ENCODE measurements at regions not wholly inside any gene's neighbourhood (a gene's known extent, or its start where the extent isn't known, plus 50 kb on each side); places are given as distances from the start of the nearest gene placed in this dataset.

DNA sequence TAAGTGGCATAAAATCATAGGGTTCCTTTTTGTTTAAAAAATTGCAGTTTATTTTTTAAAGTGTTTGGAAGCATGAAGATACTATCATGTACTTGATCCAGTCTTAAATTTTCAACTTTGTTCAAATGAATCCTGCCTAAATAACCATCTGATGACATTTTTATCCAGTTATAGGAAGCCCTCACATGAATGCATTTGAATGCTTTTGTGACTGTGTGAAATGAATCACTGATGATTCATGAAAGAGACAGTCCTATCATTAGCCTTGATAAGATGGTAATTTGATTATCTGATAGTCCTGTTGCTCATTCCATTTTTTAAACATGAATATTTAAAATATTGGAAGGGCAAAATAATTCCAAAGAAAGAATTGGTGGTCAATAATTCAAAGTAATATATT, 401.9 kb upstream of the ROBO2 start:
- no peaks in the 10 kb centered on the region for H3K9me2 ChIP-seq (replicated peaks; ENCODE audit: low read depth, low read length)

DNA sequence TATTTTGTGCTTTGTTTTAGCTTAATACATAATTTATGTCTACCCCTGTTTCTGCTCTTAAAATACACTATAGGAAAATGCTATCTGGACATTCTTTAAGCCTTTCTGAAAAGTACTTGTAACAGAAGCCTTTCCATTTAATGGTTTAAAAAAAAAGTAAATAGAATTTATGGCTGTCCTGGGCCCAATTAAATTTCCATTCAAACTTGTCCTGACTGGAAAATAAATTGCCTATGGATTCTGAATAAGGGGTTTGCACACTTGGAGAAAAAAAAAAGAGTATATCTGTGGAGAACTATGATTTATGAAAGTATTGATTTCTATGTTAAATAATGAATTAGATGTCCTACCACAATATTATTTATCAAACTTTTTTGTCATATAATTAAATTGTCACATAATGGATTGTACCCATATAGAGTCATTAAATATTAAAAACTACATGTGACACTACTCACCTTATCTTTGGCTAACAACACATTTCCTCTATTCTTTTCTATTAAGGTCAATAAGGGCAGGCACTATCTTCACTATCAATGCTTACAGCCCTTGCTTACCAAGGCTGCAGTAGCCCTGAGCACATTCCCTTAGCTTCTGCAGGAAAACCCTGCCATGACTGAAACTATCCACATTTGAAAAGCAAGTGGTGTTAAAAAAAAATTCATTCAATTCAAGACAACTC, 396.1 kb upstream of the ROBO2 start:
- no peaks in the 10 kb centered on the region for H3K9me3 ChIP-seq (ENCODE audit: insufficient read depth, low read depth, low read length)
- no peaks in the 10 kb centered on the region for H3K27me3 ChIP-seq (ENCODE audit: insufficient read depth, low read length, poor library complexity, severe bottlenecking)
- H4K20me1 ChIP-seq (ENCODE audit: insufficient read depth, low read length, poor library complexity, severe bottlenecking): no peaks in the 10 kb centered on the region
- TF ChIP-seq, protein P1, sequence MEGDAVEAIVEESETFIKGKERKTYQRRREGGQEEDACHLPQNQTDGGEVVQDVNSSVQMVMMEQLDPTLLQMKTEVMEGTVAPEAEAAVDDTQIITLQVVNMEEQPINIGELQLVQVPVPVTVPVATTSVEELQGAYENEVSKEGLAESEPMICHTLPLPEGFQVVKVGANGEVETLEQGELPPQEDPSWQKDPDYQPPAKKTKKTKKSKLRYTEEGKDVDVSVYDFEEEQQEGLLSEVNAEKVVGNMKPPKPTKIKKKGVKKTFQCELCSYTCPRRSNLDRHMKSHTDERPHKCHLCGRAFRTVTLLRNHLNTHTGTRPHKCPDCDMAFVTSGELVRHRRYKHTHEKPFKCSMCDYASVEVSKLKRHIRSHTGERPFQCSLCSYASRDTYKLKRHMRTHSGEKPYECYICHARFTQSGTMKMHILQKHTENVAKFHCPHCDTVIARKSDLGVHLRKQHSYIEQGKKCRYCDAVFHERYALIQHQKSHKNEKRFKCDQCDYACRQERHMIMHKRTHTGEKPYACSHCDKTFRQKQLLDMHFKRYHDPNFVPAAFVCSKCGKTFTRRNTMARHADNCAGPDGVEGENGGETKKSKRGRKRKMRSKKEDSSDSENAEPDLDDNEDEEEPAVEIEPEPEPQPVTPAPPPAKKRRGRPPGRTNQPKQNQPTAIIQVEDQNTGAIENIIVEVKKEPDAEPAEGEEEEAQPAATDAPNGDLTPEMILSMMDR (conservative IDR thresholded peaks at IDR 0.05; ENCODE audit: low read length): no peak
- TF ChIP-seq EZH2phosphoT487 (IDR thresholded peaks at IDR 0.05; ENCODE audit: borderline replicate concordance): no peak
- no peaks in the 10 kb centered on the region for H3K36me3 ChIP-seq (ENCODE audit: insufficient read depth, low read length)
- H3F3A ChIP-seq (ENCODE audit: low read depth): no peaks in the 10 kb centered on the region
- H3K9ac ChIP-seq (ENCODE audit: low read depth, low read length, poor library complexity, severe bottlenecking): no peak overlapping the region
- no peaks in the 10 kb centered on the region for H3K4me1 ChIP-seq (ENCODE audit: insufficient read depth, low read length, poor library complexity, severe bottlenecking)
- no peak overlapping the region for H3K4me2 ChIP-seq (ENCODE audit: low read depth, low read length, poor library complexity, severe bottlenecking)
- no peak overlapping the region for H2AFZ ChIP-seq (ENCODE audit: low read length)
- H3K79me2 ChIP-seq (ENCODE audit: insufficient read depth, low read length): no peaks in the 10 kb centered on the region
- no peak overlapping the region for H3K4me3 ChIP-seq (ENCODE audit: low read length, poor library complexity, severe bottlenecking)
- H3K9me2 ChIP-seq (replicated peaks; ENCODE audit: low read depth, low read length): no peaks in the 10 kb centered on the region

More for the DNA sequence above, 401.9 kb upstream of the ROBO2 start:
- H3K79me2 ChIP-seq (ENCODE audit: insufficient read depth, low read length): no peaks in the 10 kb centered on the region
- H3K4me1 ChIP-seq (ENCODE audit: insufficient read depth, low read length, poor library complexity, severe bottlenecking): no peaks in the 10 kb centered on the region
- no peak overlapping the region for H3K9ac ChIP-seq (ENCODE audit: low read depth, low read length, poor library complexity, severe bottlenecking)
- H3K4me2 ChIP-seq (ENCODE audit: low read depth, low read length, poor library complexity, severe bottlenecking): no peak overlapping the region
- no peaks in the 10 kb centered on the region for H3K27me3 ChIP-seq (ENCODE audit: insufficient read depth, low read length, poor library complexity, severe bottlenecking)
- H4K20me1 ChIP-seq (ENCODE audit: insufficient read depth, low read length, poor library complexity, severe bottlenecking): no peaks in the 10 kb centered on the region
- no peak for TF ChIP-seq EZH2phosphoT487 (IDR thresholded peaks at IDR 0.05; ENCODE audit: borderline replicate concordance)
- TF ChIP-seq, protein P1 (conservative IDR thresholded peaks at IDR 0.05; ENCODE audit: low read length): no peak
- H3F3A ChIP-seq (ENCODE audit: low read depth): no peaks in the 10 kb centered on the region
- no peak overlapping the region for H2AFZ ChIP-seq (ENCODE audit: low read length)
- H3K9me3 ChIP-seq (ENCODE audit: insufficient read depth, low read depth, low read length): no peaks in the 10 kb centered on the region
- no peaks in the 10 kb centered on the region for H3K36me3 ChIP-seq (ENCODE audit: insufficient read depth, low read length)
- no peak overlapping the region for H3K4me3 ChIP-seq (ENCODE audit: low read length, poor library complexity, severe bottlenecking)

DNA sequence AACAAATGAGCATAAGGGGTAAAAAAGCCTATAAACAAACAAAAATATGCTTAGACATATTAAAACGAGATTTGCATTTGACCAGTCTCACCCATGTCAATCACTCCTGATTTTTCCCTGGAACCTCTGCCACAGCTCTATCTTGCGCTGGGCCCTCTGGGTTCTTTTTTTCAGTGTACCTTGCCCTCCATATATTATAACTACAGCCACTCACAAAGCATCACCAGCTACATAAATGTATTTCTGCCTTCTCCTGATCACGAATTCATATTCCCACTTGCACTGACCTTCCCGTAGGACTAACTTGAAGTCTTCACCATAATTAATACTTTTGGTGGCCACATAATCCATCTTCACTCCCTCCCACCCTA, 395.6 kb upstream of the ROBO2 start:
- Histone ChIP-seq H3K9me3 (ENCODE audit: insufficient read depth, low read depth, low read length) (no peaks in the 10 kb centered on the region), H3K79me2 (ENCODE audit: insufficient read depth, low read length) (no peaks in the 10 kb centered on the region), H3K9ac (ENCODE audit: low read depth, low read length, poor library complexity, severe bottlenecking) (no peak overlapping the region), H3K4me3 (ENCODE audit: low read length, poor library complexity, severe bottlenecking) (no peak overlapping the region), H3K36me3 (ENCODE audit: insufficient read depth, low read length) (no peaks in the 10 kb centered on the region), H3K9me2 (replicated peaks; ENCODE audit: low read depth, low read length) (no peaks in the 10 kb centered on the region), H3F3A (ENCODE audit: low read depth) (no peaks in the 10 kb centered on the region), H3K4me2 (ENCODE audit: low read depth, low read length, poor library complexity, severe bottlenecking) (no peak overlapping the region), H2AFZ (ENCODE audit: low read length) (no peak overlapping the region), H4K20me1 (ENCODE audit: insufficient read depth, low read length, poor library complexity, severe bottlenecking) (no peaks in the 10 kb centered on the region), H3K27me3 (ENCODE audit: insufficient read depth, low read length, poor library complexity, severe bottlenecking) (no peaks in the 10 kb centered on the region), H3K4me1 (ENCODE audit: insufficient read depth, low read length, poor library complexity, severe bottlenecking) (no peaks in the 10 kb centered on the region)
- TF ChIP-seq, protein P1 (conservative IDR thresholded peaks at IDR 0.05; ENCODE audit: low read length): no peak
- TF ChIP-seq EZH2phosphoT487 (IDR thresholded peaks at IDR 0.05; ENCODE audit: borderline replicate concordance): no peak

Data from Loucy (cell line).